ENCODE measurements at regions not wholly inside any gene's neighbourhood (a gene's known extent, or its start where the extent isn't known, plus 50 kb on each side); places are given as distances from the start of the nearest gene placed in this dataset.

- TF ChIP-seq, protein P1, sequence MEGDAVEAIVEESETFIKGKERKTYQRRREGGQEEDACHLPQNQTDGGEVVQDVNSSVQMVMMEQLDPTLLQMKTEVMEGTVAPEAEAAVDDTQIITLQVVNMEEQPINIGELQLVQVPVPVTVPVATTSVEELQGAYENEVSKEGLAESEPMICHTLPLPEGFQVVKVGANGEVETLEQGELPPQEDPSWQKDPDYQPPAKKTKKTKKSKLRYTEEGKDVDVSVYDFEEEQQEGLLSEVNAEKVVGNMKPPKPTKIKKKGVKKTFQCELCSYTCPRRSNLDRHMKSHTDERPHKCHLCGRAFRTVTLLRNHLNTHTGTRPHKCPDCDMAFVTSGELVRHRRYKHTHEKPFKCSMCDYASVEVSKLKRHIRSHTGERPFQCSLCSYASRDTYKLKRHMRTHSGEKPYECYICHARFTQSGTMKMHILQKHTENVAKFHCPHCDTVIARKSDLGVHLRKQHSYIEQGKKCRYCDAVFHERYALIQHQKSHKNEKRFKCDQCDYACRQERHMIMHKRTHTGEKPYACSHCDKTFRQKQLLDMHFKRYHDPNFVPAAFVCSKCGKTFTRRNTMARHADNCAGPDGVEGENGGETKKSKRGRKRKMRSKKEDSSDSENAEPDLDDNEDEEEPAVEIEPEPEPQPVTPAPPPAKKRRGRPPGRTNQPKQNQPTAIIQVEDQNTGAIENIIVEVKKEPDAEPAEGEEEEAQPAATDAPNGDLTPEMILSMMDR (IDR thresholded peaks at IDR 0.05; ENCODE audit: low read depth, low read length), result no peak
- TF ChIP-seq EZH2phosphoT487 (IDR thresholded peaks at IDR 0.05; ENCODE audit: low read depth), result no peak
Observed at GRCh38 chr5:130520211-130520610, 615.9 kb downstream of the CHSY3 start.
